Thoracic aorta (tissue), 2 donors: ENCODE measurements at regions not wholly inside any gene's neighbourhood (a gene's known extent, or its start where the extent isn't known, plus 50 kb on each side); places are given as distances from the start of the nearest gene placed in this dataset.

Experiments
- ATAC-seq: fragments of 150-250 bp; one replicate; pipeline ENCODE4 v1.8.0; 2017; ENCODE audit warnings: low read depth; ENCODE audit not compliant: insufficient number of reproducible peaks, low FRiP score
- DNase-seq: peaks from one replicate; pipeline ENCODE4 v3.0.0-alpha.2; 2020; ENCODE audit warnings: low spot score
- H3K27ac ChIP-seq, 2 donors: fragments of 200-600 bp; sonication (generic); 1 replicate in 1 of 2; 2 replicates in 1 of 2; pipeline ENCODE4 v1.5.1; 2016; ENCODE audit warnings: mild to moderate bottlenecking in 2 of 2, moderate library complexity in 2 of 2
- H3K27me3 ChIP-seq: fragments of 200-600 bp; sonication (generic); replicated peaks from 2 replicates; pipeline ENCODE4 v1.6.0; 2016; ENCODE audit warnings: mild to moderate bottlenecking; ENCODE audit not compliant: insufficient read depth
- H3K36me3 ChIP-seq: fragments of 200-600 bp; sonication (generic); one replicate; pipeline ENCODE4 v1.5.1; 2016
- H3K4me1 ChIP-seq, 2 donors: fragments of 200-600 bp; sonication (generic); 1 replicate in 1 of 2; 2 replicates in 1 of 2; pipeline versions ENCODE4 v1.5.1 to v1.6.0; 2016; ENCODE audit warnings: low read depth in 2 of 2, mild to moderate bottlenecking in 1 of 2; ENCODE audit not compliant: control insufficient read depth in 1 of 2
- H3K4me3 ChIP-seq: fragments of 200-600 bp; sonication (generic); 2 replicates; pipeline ENCODE4 v1.5.1; 2016; ENCODE audit warnings: mild to moderate bottlenecking
- H3K9me3 ChIP-seq: fragments of 200-600 bp; sonication (generic); 2 replicates; pipeline ENCODE4 v1.5.1; 2016
- CTCF ChIP-seq: fragments of 200-600 bp; sonication (generic); IDR thresholded peaks from one replicate; pipeline ENCODE4 v1.5.1; 2019; ENCODE audit warnings: antibody characterized with exemption

GRCh38 chr7:86949052-86949778, 110.2 kb downstream of the ELAPOR2 start:
- H3K27me3 ChIP-seq, result no peaks in the 10 kb centered on the region
- no peak for ATAC-seq
- no peak for DNase-seq
- no peak for TF ChIP-seq CTCF
- no peak overlapping the region for H3K4me3 ChIP-seq
- H3K4me1 ChIP-seq, result peaks cover 6 to 21% of the 10 kb centered on the region in 2 donors
- no peaks in the 10 kb centered on the region for H3K36me3 ChIP-seq
- peak overlapping the region in 1 of 2 donors; percentile 22 for H3K27ac ChIP-seq
- H3K9me3 ChIP-seq, result no peaks in the 10 kb centered on the region

GRCh38 chr7:86947929-86948328, 111.5 kb downstream of the ELAPOR2 start:
- TF ChIP-seq CTCF, result no peak
- ATAC-seq, result no peak
- H3K27me3 ChIP-seq, result no peaks in the 10 kb centered on the region
- no peaks in the 10 kb centered on the region for H3K36me3 ChIP-seq
- no peaks in the 10 kb centered on the region for H3K9me3 ChIP-seq
- peaks cover 6 to 21% of the 10 kb centered on the region in 2 donors for H3K4me1 ChIP-seq
- H3K27ac ChIP-seq, result peak overlapping the region in 1 of 2 donors; percentile 3
- H3K4me3 ChIP-seq, result no peak overlapping the region
- DNase-seq, result no peak

- no peak for DNase-seq
- H3K9me3 ChIP-seq, result no peaks in the 10 kb centered on the region
- H3K4me1 ChIP-seq, result peaks cover 5 to 8% of the 10 kb centered on the region in 2 donors
Measured at GRCh38 chr7:86943447-86943846, 116.0 kb downstream of the ELAPOR2 start.

GRCh38 chr7:86942995-86943394, 116.5 kb downstream of the ELAPOR2 start:
- no peak overlapping the region for H3K4me3 ChIP-seq
- ATAC-seq, result no peak

More at GRCh38 chr7:86943447-86943846, 116.0 kb downstream of the ELAPOR2 start:
- H3K27me3 ChIP-seq, result no peaks in the 10 kb centered on the region
- no peak for TF ChIP-seq CTCF
- no peak for ATAC-seq
- H3K27ac ChIP-seq, result no peak overlapping the region
- no peaks in the 10 kb centered on the region for H3K36me3 ChIP-seq
- H3K4me3 ChIP-seq, result no peak overlapping the region

GRCh38 chr7:86942081-86942480, 117.4 kb downstream of the ELAPOR2 start:
- H3K36me3 ChIP-seq, result no peaks in the 10 kb centered on the region
- DNase-seq (no peak), ATAC-seq (no peak)
- no peaks in the 10 kb centered on the region for H3K9me3 ChIP-seq
- no peaks in the 10 kb centered on the region for H3K4me1 ChIP-seq
- H3K4me3 ChIP-seq, result no peak overlapping the region
- no peak overlapping the region for H3K27ac ChIP-seq
- no peaks in the 10 kb centered on the region for H3K27me3 ChIP-seq
- TF ChIP-seq CTCF, result no peak

More at GRCh38 chr7:86942995-86943394, 116.5 kb downstream of the ELAPOR2 start:
- peaks cover under 1 to 6% of the 10 kb centered on the region in 2 donors for H3K4me1 ChIP-seq
- H3K27ac ChIP-seq, result no peak overlapping the region
- no peaks in the 10 kb centered on the region for H3K9me3 ChIP-seq
- no peaks in the 10 kb centered on the region for H3K27me3 ChIP-seq
- no peaks in the 10 kb centered on the region for H3K36me3 ChIP-seq
- DNase-seq, result no peak
- TF ChIP-seq CTCF, result no peak
